ENCODE measurements at regions not wholly inside any gene's neighbourhood (a gene's known extent, or its start where the extent isn't known, plus 50 kb on each side); places are given as distances from the start of the nearest gene placed in this dataset.

- TF ChIP-seq, protein P1, sequence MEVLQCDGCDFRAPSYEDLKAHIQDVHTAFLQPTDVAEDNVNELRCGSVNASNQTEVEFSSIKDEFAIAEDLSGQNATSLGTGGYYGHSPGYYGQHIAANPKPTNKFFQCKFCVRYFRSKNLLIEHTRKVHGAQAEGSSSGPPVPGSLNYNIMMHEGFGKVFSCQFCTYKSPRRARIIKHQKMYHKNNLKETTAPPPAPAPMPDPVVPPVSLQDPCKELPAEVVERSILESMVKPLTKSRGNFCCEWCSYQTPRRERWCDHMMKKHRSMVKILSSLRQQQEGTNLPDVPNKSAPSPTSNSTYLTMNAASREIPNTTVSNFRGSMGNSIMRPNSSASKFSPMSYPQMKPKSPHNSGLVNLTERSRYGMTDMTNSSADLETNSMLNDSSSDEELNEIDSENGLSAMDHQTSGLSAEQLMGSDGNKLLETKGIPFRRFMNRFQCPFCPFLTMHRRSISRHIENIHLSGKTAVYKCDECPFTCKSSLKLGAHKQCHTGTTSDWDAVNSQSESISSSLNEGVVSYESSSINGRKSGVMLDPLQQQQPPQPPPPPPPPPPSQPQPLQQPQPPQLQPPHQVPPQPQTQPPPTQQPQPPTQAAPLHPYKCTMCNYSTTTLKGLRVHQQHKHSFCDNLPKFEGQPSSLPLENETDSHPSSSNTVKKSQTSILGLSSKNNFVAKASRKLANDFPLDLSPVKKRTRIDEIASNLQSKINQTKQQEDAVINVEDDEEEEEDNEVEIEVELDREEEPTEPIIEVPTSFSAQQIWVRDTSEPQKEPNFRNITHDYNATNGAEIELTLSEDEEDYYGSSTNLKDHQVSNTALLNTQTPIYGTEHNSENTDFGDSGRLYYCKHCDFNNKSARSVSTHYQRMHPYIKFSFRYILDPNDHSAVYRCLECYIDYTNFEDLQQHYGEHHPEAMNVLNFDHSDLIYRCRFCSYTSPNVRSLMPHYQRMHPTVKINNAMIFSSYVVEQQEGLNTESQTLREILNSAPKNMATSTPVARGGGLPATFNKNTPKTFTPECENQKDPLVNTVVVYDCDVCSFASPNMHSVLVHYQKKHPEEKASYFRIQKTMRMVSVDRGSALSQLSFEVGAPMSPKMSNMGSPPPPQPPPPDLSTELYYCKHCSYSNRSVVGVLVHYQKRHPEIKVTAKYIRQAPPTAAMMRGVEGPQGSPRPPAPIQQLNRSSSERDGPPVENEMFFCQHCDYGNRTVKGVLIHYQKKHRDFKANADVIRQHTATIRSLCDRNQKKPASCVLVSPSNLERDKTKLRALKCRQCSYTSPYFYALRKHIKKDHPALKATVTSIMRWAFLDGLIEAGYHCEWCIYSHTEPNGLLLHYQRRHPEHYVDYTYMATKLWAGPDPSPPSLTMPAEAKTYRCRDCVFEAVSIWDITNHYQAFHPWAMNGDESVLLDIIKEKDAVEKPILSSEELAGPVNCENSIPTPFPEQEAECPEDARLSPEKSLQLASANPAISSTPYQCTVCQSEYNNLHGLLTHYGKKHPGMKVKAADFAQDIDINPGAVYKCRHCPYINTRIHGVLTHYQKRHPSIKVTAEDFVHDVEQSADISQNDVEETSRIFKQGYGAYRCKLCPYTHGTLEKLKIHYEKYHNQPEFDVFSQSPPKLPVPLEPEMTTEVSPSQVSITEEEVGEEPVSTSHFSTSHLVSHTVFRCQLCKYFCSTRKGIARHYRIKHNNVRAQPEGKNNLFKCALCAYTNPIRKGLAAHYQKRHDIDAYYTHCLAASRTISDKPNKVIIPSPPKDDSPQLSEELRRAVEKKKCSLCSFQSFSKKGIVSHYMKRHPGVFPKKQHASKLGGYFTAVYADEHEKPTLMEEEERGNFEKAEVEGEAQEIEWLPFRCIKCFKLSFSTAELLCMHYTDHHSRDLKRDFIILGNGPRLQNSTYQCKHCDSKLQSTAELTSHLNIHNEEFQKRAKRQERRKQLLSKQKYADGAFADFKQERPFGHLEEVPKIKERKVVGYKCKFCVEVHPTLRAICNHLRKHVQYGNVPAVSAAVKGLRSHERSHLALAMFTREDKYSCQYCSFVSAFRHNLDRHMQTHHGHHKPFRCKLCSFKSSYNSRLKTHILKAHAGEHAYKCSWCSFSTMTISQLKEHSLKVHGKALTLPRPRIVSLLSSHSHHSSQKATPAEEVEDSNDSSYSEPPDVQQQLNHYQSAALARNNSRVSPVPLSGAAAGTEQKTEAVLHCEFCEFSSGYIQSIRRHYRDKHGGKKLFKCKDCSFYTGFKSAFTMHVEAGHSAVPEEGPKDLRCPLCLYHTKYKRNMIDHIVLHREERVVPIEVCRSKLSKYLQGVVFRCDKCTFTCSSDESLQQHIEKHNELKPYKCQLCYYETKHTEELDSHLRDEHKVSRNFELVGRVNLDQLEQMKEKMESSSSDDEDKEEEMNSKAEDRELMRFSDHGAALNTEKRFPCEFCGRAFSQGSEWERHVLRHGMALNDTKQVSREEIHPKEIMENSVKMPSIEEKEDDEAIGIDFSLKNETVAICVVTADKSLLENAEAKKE (CRISPR knock-in tag; IDR thresholded peaks at IDR 0.05), result no peak
- TF ChIP-seq, protein P2, sequence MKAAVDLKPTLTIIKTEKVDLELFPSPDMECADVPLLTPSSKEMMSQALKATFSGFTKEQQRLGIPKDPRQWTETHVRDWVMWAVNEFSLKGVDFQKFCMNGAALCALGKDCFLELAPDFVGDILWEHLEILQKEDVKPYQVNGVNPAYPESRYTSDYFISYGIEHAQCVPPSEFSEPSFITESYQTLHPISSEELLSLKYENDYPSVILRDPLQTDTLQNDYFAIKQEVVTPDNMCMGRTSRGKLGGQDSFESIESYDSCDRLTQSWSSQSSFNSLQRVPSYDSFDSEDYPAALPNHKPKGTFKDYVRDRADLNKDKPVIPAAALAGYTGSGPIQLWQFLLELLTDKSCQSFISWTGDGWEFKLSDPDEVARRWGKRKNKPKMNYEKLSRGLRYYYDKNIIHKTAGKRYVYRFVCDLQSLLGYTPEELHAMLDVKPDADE (IDR thresholded peaks at IDR 0.05), result no peak
- TF ChIP-seq ZNF331 (CRISPR knock-in tag; IDR thresholded peaks at IDR 0.05; ENCODE audit: low read depth) (no peak), EZH2 (IDR thresholded peaks at IDR 0.05; ENCODE audit: low read depth, unreplicated experiment) (no peak), ZNF114 (CRISPR knock-in tag; IDR thresholded peaks at IDR 0.05) (no peak), JUNB (IDR thresholded peaks at IDR 0.05; ENCODE audit: unreplicated experiment) (no peak)
Observed at GRCh38 chr18:47721876-47722275, 208.6 kb downstream of the SMAD2 start (continued).

- peaks cover 2% of the 10 kb centered on the region for H3K27me3 Mint-ChIP-seq (ENCODE audit: insufficient read depth, low read depth, poor library complexity)
- Histone ChIP-seq H3K4me1 (ENCODE audit: insufficient read depth) (no peaks in the 10 kb centered on the region), H3K4me3 (no peak overlapping the region), H3K79me2 (replicated peaks; ENCODE audit: insufficient read depth) (no peaks in the 10 kb centered on the region), H3K27me3 (ENCODE audit: insufficient read depth) (no peaks in the 10 kb centered on the region), H3K36me3 (ENCODE audit: insufficient read depth) (no peaks in the 10 kb centered on the region), H3K9me2 (ENCODE audit: insufficient read depth) (peaks cover 8% of the 10 kb centered on the region; the same call in 1 of the 2 replicates), H4K20me1 (replicated peaks; ENCODE audit: insufficient read depth) (no peaks in the 10 kb centered on the region), H2AFZ (no peak overlapping the region), H3K4me2 (no peak overlapping the region), H3K27ac (ENCODE audit: low read depth) (no peak overlapping the region), H3F3A (replicated peaks; ENCODE audit: low read depth) (no peaks in the 10 kb centered on the region)
- no peak overlapping the region for H3K4me3 Mint-ChIP-seq
- H3K27ac Mint-ChIP-seq, result no peak overlapping the region
- no peak for DNase-seq (ENCODE audit: low spot score)
- no peaks in the 10 kb centered on the region; the same call in 2 of the 3 replicates for H3K9me3 Mint-ChIP-seq
- no peaks in the 10 kb centered on the region for H3K36me3 Mint-ChIP-seq (ENCODE audit: low read depth)
- TF ChIP-seq REST (IDR thresholded peaks at IDR 0.05; ENCODE audit: unreplicated experiment) (no peak), EZH2phosphoT487 (IDR thresholded peaks at IDR 0.05; ENCODE audit: unreplicated experiment) (no peak), CTCF (conservative IDR thresholded peaks at IDR 0.05; ENCODE audit: low read depth in 2 of 2) (no peak), JUNB (IDR thresholded peaks at IDR 0.05; ENCODE audit: unreplicated experiment) (no peak)
- no peak for ATAC-seq
- H3K4me1 Mint-ChIP-seq, result no peaks in the 10 kb centered on the region
Observed at GRCh38 chr18:47720741-47721140, 209.7 kb downstream of the SMAD2 start.
